Fibroblast of gingiva (primary cell): ENCODE measurements at regions not wholly inside any gene's neighbourhood (a gene's known extent, or its start where the extent isn't known, plus 50 kb on each side); places are given as distances from the start of the nearest gene placed in this dataset.
"Not testable (repeated sequence)": the region's sequence is repeated elsewhere in the genome, so short reads cannot be mapped to it uniquely, and the experiment has no call there.

Source experiments
- DNase-seq: peaks from one replicate; pipeline ENCODE4 v3.0.0-alpha.2; 2011; ENCODE audit warnings: low read depth

GRCh38 chr2:118791483-118791882, 56.0 kb downstream of the EN1 start:
- DNase-seq = peak; percentile 49

GRCh38 chr2:118786746-118787145, 60.7 kb downstream of the EN1 start:
- peak; percentile 20 for DNase-seq

GRCh38 chr2:118784860-118785259, 62.6 kb downstream of the EN1 start:
- DNase-seq = no peak

GRCh38 chr2:118779362-118779761, 68.1 kb downstream of the EN1 start:
- peak; percentile 37 for DNase-seq

GRCh38 chr2:118774458-118775133, 72.9 kb downstream of the EN1 start:
- DNase-seq = peak; percentile 19

- DNase-seq = no peak
These were observed 73.6 kb downstream of the EN1 start for GRCh38 chr2:118773826-118774225.

- DNase-seq = no peak
These were observed 74.8 kb downstream of the EN1 start for GRCh38 chr2:118772487-118773200.

GRCh38 chr2:118769707-118770400, 77.6 kb downstream of the EN1 start:
- no peak for DNase-seq

GRCh38 chr2:118766871-118767270, 80.6 kb downstream of the EN1 start:
- DNase-seq = no peak

- DNase-seq = no peak
These were observed 82.6 kb downstream of the EN1 start for GRCh38 chr2:118764855-118765254.

GRCh38 chr2:118763797-118764196, 83.7 kb downstream of the EN1 start:
- peak; percentile 15 for DNase-seq

GRCh38 chr2:118762290-118762689, 85.2 kb downstream of the EN1 start:
- DNase-seq = no peak

- DNase-seq = peak; percentile 40
These were observed 85.7 kb downstream of the EN1 start for GRCh38 chr2:118761771-118762170.

GRCh38 chr2:118755901-118756300, 91.5 kb downstream of the EN1 start:
- no peak for DNase-seq

GRCh38 chr2:118755384-118755783, 92.1 kb downstream of the EN1 start:
- no peak for DNase-seq

- DNase-seq = no peak
These were observed 94.6 kb downstream of the EN1 start for GRCh38 chr2:118752762-118753429.

- DNase-seq = peak; percentile 94
These were observed 96.4 kb downstream of the EN1 start for GRCh38 chr2:118750959-118751565.

GRCh38 chr2:118748245-118748885, 99.1 kb downstream of the EN1 start:
- DNase-seq = peak; percentile 26

GRCh38 chr2:118747637-118748036, 99.8 kb downstream of the EN1 start:
- DNase-seq = no peak

- DNase-seq = no peak
These were observed 100.4 kb downstream of the EN1 start for GRCh38 chr2:118747066-118747465.

- DNase-seq = not testable (repeated sequence)
These were observed 102.7 kb downstream of the EN1 start for GRCh38 chr2:118744682-118745181.
